ENCODE measurements at regions not wholly inside any gene's neighbourhood (a gene's known extent, or its start where the extent isn't known, plus 50 kb on each side); places are given as distances from the start of the nearest gene placed in this dataset.
"Not testable (repeated sequence)": the region's sequence is repeated elsewhere in the genome, so short reads cannot be mapped to it uniquely, and the experiment has no call there.

DNA sequence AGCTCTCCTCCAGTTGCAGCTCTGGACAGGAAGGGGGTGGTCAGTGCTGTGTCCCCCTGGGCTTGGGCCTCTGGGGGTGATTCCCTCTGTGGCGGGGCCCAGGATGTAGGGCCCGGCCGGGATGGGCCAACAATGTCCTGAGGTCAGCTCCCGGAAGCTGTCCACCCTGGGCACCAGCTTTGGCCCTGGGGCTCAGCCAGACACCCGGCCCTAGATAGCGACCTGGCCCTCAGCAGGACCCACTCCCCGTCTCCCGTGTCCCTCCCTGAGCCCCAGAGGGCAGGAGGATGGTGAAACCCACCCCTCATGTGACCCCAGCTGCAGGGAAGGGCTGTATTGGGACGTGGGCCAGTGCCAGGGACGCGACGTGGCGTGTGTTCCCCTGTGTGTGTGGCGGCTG is 96.8 kb downstream of the TMEM121 start:
- H3K4me1 ChIP-seq (ENCODE audit: control insufficient read depth, insufficient read depth, low read length); H3K9me3 ChIP-seq (ENCODE audit: control insufficient read depth, low read depth, low read length); H3K27me3 ChIP-seq (ENCODE audit: control insufficient read depth, insufficient read depth, low read length); H3K36me3 ChIP-seq (ENCODE audit: control insufficient read depth, insufficient read depth, low read length); H3K27ac ChIP-seq (ENCODE audit: low read length); DNase-seq; H3K4me3 ChIP-seq (ENCODE audit: low read length): not testable (repeated sequence)
- WGBS (ENCODE audit: insufficient coverage, low lambda C conversion rate): no CpG with 5 or more reads among the region's 14 CpGs

DNA sequence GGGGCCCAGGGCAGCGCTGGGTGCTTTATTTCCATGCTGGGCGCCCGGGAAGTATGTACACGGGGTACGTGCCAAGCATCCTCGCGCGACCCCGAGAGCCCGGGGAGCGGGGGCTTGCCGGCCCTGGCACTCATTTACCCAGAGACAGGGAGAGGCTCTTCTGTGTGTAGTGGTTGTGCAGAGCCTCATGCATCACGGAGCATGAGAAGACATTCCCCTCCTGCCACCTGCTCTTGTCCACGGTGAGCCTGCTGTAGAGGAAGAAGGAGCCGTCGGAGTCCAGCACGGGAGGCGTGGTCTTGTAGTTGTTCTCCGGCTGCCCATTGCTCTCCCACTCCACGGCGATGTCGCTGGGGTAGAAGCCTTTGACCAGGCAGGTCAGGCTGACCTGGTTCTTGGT is 98.0 kb downstream of the TMEM121 start:
- peaks cover 12% of the 10 kb centered on the region for H3K9me3 ChIP-seq (ENCODE audit: control insufficient read depth, low read depth, low read length)
- WGBS (ENCODE audit: insufficient coverage, low lambda C conversion rate): no CpG with 5 or more reads among the region's 22 CpGs
- not testable (repeated sequence) for H3K4me3 ChIP-seq (ENCODE audit: low read length); DNase-seq; H3K36me3 ChIP-seq (ENCODE audit: control insufficient read depth, insufficient read depth, low read length); H3K27me3 ChIP-seq (ENCODE audit: control insufficient read depth, insufficient read depth, low read length); H3K4me1 ChIP-seq (ENCODE audit: control insufficient read depth, insufficient read depth, low read length); H3K27ac ChIP-seq (ENCODE audit: low read length)

GRCh38 chr14:105624749-105625434 is 98.5 kb downstream of the TMEM121 start:
- H3K36me3 ChIP-seq (ENCODE audit: control insufficient read depth, insufficient read depth, low read length); H3K27ac ChIP-seq (ENCODE audit: low read length); H3K27me3 ChIP-seq (ENCODE audit: control insufficient read depth, insufficient read depth, low read length); H3K4me1 ChIP-seq (ENCODE audit: control insufficient read depth, insufficient read depth, low read length); H3K4me3 ChIP-seq (ENCODE audit: low read length); DNase-seq: not testable (repeated sequence)
- WGBS (ENCODE audit: insufficient coverage, low lambda C conversion rate): no CpG with 5 or more reads among the region's 25 CpGs
- peaks cover 12% of the 10 kb centered on the region for H3K9me3 ChIP-seq (ENCODE audit: control insufficient read depth, low read depth, low read length)

- H3K27me3 ChIP-seq (ENCODE audit: control insufficient read depth, insufficient read depth, low read length); H3K4me3 ChIP-seq (ENCODE audit: low read length); H3K27ac ChIP-seq (ENCODE audit: low read length); DNase-seq; H3K4me1 ChIP-seq (ENCODE audit: control insufficient read depth, insufficient read depth, low read length); H3K36me3 ChIP-seq (ENCODE audit: control insufficient read depth, insufficient read depth, low read length): not testable (repeated sequence)
- WGBS (ENCODE audit: insufficient coverage, low lambda C conversion rate): no CpG with 5 or more reads among the region's 9 CpGs
- H3K9me3 ChIP-seq (ENCODE audit: control insufficient read depth, low read depth, low read length): peaks cover 12% of the 10 kb centered on the region
These were observed 99.1 kb downstream of the TMEM121 start for GRCh38 chr14:105625448-105625847.

DNA sequence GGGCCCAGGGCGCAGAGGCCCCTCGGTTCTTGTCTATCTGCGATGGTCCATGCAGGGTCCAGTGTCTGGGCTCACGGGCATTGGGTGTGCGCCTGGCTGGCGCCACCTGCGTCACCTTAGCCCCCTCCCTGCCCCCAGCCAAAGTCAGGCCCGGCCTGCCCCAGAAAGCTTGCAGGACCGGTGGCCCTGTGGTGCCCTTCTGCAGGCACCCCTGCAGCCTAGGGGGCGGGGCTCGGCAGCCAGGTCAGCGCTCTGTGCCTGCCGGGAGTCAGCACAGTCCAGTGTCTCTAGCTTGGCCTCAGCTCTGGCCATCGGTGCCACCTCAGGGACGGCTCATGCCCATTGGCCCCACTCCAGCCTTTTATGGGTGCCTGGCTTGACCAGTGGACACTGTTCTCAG is 99.7 kb downstream of the TMEM121 start:
- H3K36me3 ChIP-seq (ENCODE audit: control insufficient read depth, insufficient read depth, low read length); DNase-seq; H3K4me3 ChIP-seq (ENCODE audit: low read length); H3K4me1 ChIP-seq (ENCODE audit: control insufficient read depth, insufficient read depth, low read length); H3K27me3 ChIP-seq (ENCODE audit: control insufficient read depth, insufficient read depth, low read length); H3K27ac ChIP-seq (ENCODE audit: low read length): not testable (repeated sequence)
- no CpG with 5 or more reads among the region's 15 CpGs for WGBS (ENCODE audit: insufficient coverage, low lambda C conversion rate)
- peaks cover 12% of the 10 kb centered on the region for H3K9me3 ChIP-seq (ENCODE audit: control insufficient read depth, low read depth, low read length)

DNA sequence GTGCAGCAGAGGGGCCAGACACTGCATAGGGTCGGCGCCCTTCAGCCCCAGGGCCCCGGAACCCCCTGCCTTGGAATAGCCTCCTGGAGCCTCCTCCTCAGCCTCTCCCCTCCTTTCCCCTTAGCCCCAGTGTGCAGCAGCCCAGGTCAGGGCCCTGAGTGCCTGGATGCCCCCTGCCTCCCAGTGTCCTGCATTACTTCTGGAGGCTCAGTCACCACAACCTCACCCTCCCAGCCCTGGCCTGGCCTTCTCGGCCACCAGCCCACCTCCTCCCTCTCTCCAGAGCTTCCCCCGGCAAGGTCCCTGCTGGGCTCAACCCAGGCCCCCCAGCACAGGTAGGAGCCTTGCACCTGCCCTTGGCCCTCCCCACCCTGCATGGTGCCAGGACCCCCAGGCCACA is 100.3 kb downstream of the TMEM121 start:
- WGBS (ENCODE audit: insufficient coverage, low lambda C conversion rate): no CpG with 5 or more reads among the region's 5 CpGs
- not testable (repeated sequence) for H3K4me1 ChIP-seq (ENCODE audit: control insufficient read depth, insufficient read depth, low read length); DNase-seq; H3K27me3 ChIP-seq (ENCODE audit: control insufficient read depth, insufficient read depth, low read length); H3K27ac ChIP-seq (ENCODE audit: low read length); H3K36me3 ChIP-seq (ENCODE audit: control insufficient read depth, insufficient read depth, low read length); H3K4me3 ChIP-seq (ENCODE audit: low read length); H3K9me3 ChIP-seq (ENCODE audit: control insufficient read depth, low read depth, low read length)

- H3K27me3 ChIP-seq (ENCODE audit: control insufficient read depth, insufficient read depth, low read length); H3K36me3 ChIP-seq (ENCODE audit: control insufficient read depth, insufficient read depth, low read length); H3K27ac ChIP-seq (ENCODE audit: low read length); DNase-seq; H3K4me3 ChIP-seq (ENCODE audit: low read length); H3K9me3 ChIP-seq (ENCODE audit: control insufficient read depth, low read depth, low read length); H3K4me1 ChIP-seq (ENCODE audit: control insufficient read depth, insufficient read depth, low read length): not testable (repeated sequence)
- no CpG with 5 or more reads among the region's 6 CpGs for WGBS (ENCODE audit: insufficient coverage, low lambda C conversion rate)
These were observed 100.9 kb downstream of the TMEM121 start for GRCh38 chr14:105627287-105627686.

GRCh38 chr14:105627701-105628100 is 101.3 kb downstream of the TMEM121 start:
- Histone ChIP-seq H3K9me3 (ENCODE audit: control insufficient read depth, low read depth, low read length) (peaks cover 9% of the 10 kb centered on the region), H3K4me3 (ENCODE audit: low read length) (no peak overlapping the region), H3K27me3 (ENCODE audit: control insufficient read depth, insufficient read depth, low read length) (no peaks in the 10 kb centered on the region), H3K4me1 (ENCODE audit: control insufficient read depth, insufficient read depth, low read length) (no peaks in the 10 kb centered on the region), H3K27ac (ENCODE audit: low read length) (no peak overlapping the region), H3K36me3 (ENCODE audit: control insufficient read depth, insufficient read depth, low read length) (no peaks in the 10 kb centered on the region)
- DNase-seq: no peak
- WGBS (ENCODE audit: insufficient coverage, low lambda C conversion rate): no CpG with 5 or more reads among the region's 10 CpGs

GRCh38 chr14:105628126-105628525 is 101.7 kb downstream of the TMEM121 start:
- not testable (repeated sequence) for H3K36me3 ChIP-seq (ENCODE audit: control insufficient read depth, insufficient read depth, low read length); H3K27ac ChIP-seq (ENCODE audit: low read length); H3K9me3 ChIP-seq (ENCODE audit: control insufficient read depth, low read depth, low read length); H3K27me3 ChIP-seq (ENCODE audit: control insufficient read depth, insufficient read depth, low read length); H3K4me1 ChIP-seq (ENCODE audit: control insufficient read depth, insufficient read depth, low read length); DNase-seq; H3K4me3 ChIP-seq (ENCODE audit: low read length)
- WGBS (ENCODE audit: insufficient coverage, low lambda C conversion rate): no CpG with 5 or more reads among the region's 4 CpGs

DNA sequence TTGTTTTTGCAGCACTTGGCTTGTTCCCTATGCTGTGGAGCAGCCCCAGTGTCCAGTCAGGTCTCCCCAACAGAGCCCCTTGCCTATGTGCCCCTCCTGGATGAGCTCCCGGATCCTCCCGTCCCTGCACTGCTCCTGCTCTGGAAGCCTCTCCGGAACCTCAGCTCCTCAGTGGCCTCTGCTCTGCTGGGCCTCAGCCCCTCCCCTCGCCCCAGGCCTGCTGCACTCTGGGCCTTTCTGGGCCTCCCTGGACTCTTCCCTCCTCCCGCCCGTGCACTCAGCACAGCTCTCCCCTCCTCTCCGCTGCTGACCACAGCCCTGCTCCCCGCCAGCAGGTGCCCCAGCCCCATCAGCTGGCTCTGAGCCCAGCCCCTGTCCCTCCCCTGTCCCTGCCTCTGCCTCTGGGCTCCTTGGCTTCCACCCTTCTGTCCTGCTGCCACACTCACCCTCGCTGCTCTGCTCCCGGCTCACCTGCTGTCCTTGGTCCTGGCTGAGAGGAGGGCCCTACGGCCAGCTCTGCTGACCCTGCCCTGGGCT is 102.2 kb downstream of the TMEM121 start:
- not testable (repeated sequence) for H3K9me3 ChIP-seq (ENCODE audit: control insufficient read depth, low read depth, low read length); H3K4me1 ChIP-seq (ENCODE audit: control insufficient read depth, insufficient read depth, low read length); DNase-seq; H3K27ac ChIP-seq (ENCODE audit: low read length); H3K36me3 ChIP-seq (ENCODE audit: control insufficient read depth, insufficient read depth, low read length); H3K4me3 ChIP-seq (ENCODE audit: low read length); H3K27me3 ChIP-seq (ENCODE audit: control insufficient read depth, insufficient read depth, low read length)
- WGBS (ENCODE audit: insufficient coverage, low lambda C conversion rate): no CpG with 5 or more reads among the region's 11 CpGs

All from large intestine (tissue), 3 donors.